ENCODE measurements at regions not wholly inside any gene's neighbourhood (a gene's known extent, or its start where the extent isn't known, plus 50 kb on each side); places are given as distances from the start of the nearest gene placed in this dataset.

DNA sequence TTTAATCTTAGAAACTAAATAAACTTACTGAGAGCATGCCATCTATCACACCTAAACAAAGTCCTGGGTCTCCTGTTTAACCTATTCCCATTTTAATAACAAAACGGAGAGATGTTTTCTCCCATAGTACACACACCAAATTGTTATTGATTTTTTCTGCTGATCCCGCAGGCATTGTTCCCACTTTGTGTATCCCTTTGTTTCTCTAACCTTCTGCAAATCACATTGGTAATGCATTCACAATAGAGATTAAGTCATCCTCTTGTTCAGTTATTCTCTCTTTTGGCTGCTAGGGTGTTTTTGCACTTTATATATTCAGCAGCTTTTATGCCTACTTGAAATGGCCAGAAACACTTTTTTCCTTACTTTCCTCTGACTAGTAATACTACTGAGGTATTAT, 1071.9 kb upstream of the CDH2 start:
- no peak overlapping the region for H3K9ac ChIP-seq
- H4K20me1 ChIP-seq (ENCODE audit: insufficient read depth), result no peaks in the 10 kb centered on the region
- peaks cover 11% of the 10 kb centered on the region for H3K4me1 ChIP-seq (ENCODE audit: low read depth, poor library complexity, severe bottlenecking)
- no peaks in the 10 kb centered on the region for H3K27me3 ChIP-seq (ENCODE audit: insufficient read depth, low read depth)
- H3K4me2 ChIP-seq, result no peak overlapping the region
- no peaks in the 10 kb centered on the region for H3K79me2 ChIP-seq (ENCODE audit: insufficient read depth, low read depth)
- H3K4me3 ChIP-seq (IDR thresholded peaks at IDR 0.05; ENCODE audit: insufficient read depth, low read depth, low read length), result no peak overlapping the region
- no peaks in the 10 kb centered on the region for H3K36me3 ChIP-seq (ENCODE audit: insufficient read depth)
- TF ChIP-seq, protein P1, sequence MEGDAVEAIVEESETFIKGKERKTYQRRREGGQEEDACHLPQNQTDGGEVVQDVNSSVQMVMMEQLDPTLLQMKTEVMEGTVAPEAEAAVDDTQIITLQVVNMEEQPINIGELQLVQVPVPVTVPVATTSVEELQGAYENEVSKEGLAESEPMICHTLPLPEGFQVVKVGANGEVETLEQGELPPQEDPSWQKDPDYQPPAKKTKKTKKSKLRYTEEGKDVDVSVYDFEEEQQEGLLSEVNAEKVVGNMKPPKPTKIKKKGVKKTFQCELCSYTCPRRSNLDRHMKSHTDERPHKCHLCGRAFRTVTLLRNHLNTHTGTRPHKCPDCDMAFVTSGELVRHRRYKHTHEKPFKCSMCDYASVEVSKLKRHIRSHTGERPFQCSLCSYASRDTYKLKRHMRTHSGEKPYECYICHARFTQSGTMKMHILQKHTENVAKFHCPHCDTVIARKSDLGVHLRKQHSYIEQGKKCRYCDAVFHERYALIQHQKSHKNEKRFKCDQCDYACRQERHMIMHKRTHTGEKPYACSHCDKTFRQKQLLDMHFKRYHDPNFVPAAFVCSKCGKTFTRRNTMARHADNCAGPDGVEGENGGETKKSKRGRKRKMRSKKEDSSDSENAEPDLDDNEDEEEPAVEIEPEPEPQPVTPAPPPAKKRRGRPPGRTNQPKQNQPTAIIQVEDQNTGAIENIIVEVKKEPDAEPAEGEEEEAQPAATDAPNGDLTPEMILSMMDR (conservative IDR thresholded peaks at IDR 0.05; ENCODE audit: low read depth, low read length), result no peak
- H2AFZ ChIP-seq (ENCODE audit: low read depth), result no peak overlapping the region
- H3K27ac ChIP-seq, result no peak overlapping the region

DNA sequence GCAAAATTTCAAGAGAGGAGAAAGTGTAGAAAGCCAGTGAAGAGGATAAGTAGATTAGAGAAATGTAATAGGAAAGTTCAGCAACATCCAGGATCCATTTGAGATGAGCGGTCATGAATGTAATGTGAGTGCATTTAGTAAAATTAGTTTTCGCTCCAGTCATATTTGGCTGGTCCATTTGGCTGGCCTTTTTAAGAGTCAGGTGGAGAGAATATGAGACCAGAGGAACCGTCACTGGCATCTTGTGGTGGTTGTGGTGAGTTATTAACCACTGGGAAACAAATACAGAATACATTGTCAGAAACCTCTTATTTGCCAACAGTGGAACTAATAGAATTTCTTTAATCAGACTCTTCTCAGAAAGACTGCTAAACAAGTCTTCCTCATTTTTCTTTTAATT, 1064.3 kb upstream of the CDH2 start:
- Histone ChIP-seq H3K27me3 (ENCODE audit: insufficient read depth, low read depth) (no peaks in the 10 kb centered on the region), H3K36me3 (ENCODE audit: insufficient read depth) (no peaks in the 10 kb centered on the region), H3K79me2 (ENCODE audit: insufficient read depth, low read depth) (no peaks in the 10 kb centered on the region), H3K9ac (no peak overlapping the region), H3K27ac (no peak overlapping the region), H3K4me1 (ENCODE audit: low read depth, poor library complexity, severe bottlenecking) (peaks cover 30% of the 10 kb centered on the region), H3K4me3 (IDR thresholded peaks at IDR 0.05; ENCODE audit: insufficient read depth, low read depth, low read length) (no peak overlapping the region), H2AFZ (ENCODE audit: low read depth) (no peak overlapping the region), H3K4me2 (no peak overlapping the region), H4K20me1 (ENCODE audit: insufficient read depth) (no peaks in the 10 kb centered on the region)
- TF ChIP-seq, protein P1 (conservative IDR thresholded peaks at IDR 0.05; ENCODE audit: low read depth, low read length), result no peak

DNA sequence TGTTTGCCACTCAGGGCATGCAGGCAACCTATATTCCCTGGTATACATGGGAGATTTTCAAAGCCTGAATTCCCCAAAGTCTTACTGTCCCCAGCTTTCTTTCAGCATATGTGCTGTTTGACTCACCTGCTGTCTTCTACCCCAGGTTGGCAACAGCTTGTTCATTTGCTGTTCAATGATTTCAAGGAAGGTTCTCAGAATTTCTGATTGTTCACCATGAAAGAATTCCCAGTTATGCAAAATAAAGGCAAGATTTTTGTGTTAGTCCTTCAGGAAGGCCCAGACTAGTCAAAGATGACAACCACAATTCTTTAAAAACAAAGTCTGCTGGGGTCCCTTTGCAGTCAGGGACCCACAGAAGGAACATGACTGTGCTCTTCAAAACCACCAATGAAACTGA, 1057.8 kb upstream of the CDH2 start:
- H3K27me3 ChIP-seq (ENCODE audit: insufficient read depth, low read depth), result no peaks in the 10 kb centered on the region
- H3K79me2 ChIP-seq (ENCODE audit: insufficient read depth, low read depth), result no peaks in the 10 kb centered on the region
- H3K4me2 ChIP-seq, result no peak overlapping the region
- H4K20me1 ChIP-seq (ENCODE audit: insufficient read depth), result no peaks in the 10 kb centered on the region
- TF ChIP-seq, protein P1 (conservative IDR thresholded peaks at IDR 0.05; ENCODE audit: low read depth, low read length), result no peak
- H3K9ac ChIP-seq, result no peak overlapping the region
- H3K36me3 ChIP-seq (ENCODE audit: insufficient read depth), result no peaks in the 10 kb centered on the region
- H3K27ac ChIP-seq, result no peak overlapping the region
- H2AFZ ChIP-seq (ENCODE audit: low read depth), result no peak overlapping the region
- no peak overlapping the region for H3K4me3 ChIP-seq (IDR thresholded peaks at IDR 0.05; ENCODE audit: insufficient read depth, low read depth, low read length)
- no peaks in the 10 kb centered on the region for H3K4me1 ChIP-seq (ENCODE audit: low read depth, poor library complexity, severe bottlenecking)

DNA sequence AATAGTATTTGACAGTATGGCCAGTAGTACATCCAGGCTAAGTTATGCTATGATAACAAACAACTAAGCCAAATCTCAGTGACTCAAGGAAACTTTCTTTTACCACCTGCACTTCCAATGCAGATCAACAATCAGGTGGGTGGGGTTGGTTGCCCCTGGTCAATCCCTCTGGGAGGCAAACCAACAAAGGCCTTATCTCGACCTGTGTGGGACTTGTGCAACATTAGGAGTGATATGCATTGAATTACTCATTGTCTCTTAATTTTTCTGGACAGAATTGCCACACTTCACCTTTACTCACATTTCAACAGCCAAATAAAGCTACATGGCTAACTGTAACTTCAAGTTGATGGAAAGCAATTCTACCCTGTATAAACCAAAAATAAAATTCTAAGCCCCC, 1049.3 kb upstream of the CDH2 start:
- no peak overlapping the region for H3K9ac ChIP-seq
- no peak overlapping the region for H3K27ac ChIP-seq
- no peaks in the 10 kb centered on the region for H3K79me2 ChIP-seq (ENCODE audit: insufficient read depth, low read depth)
- H3K4me2 ChIP-seq, result no peak overlapping the region
- no peaks in the 10 kb centered on the region for H4K20me1 ChIP-seq (ENCODE audit: insufficient read depth)
- H3K4me1 ChIP-seq (ENCODE audit: low read depth, poor library complexity, severe bottlenecking), result peaks cover 3% of the 10 kb centered on the region
- TF ChIP-seq, protein P1 (conservative IDR thresholded peaks at IDR 0.05; ENCODE audit: low read depth, low read length), result no peak
- no peak overlapping the region for H3K4me3 ChIP-seq (IDR thresholded peaks at IDR 0.05; ENCODE audit: insufficient read depth, low read depth, low read length)
- no peaks in the 10 kb centered on the region for H3K36me3 ChIP-seq (ENCODE audit: insufficient read depth)
- H3K27me3 ChIP-seq (ENCODE audit: insufficient read depth, low read depth), result no peaks in the 10 kb centered on the region
- no peak overlapping the region for H2AFZ ChIP-seq (ENCODE audit: low read depth)
